Sciatic nerve (tissue), 2 donors: ENCODE measurements at regions not wholly inside any gene's neighbourhood (a gene's known extent, or its start where the extent isn't known, plus 50 kb on each side); places are given as distances from the start of the nearest gene placed in this dataset.
"Not testable (repeated sequence)": the region's sequence is repeated elsewhere in the genome, so short reads cannot be mapped to it uniquely, and the experiment has no call there.

Experiments
- ATAC-seq: fragments of 200-7000 bp; cut with Tn5 transposase; one replicate; pipeline ENCODE4 v1.9.1; 2020; ENCODE audit warnings: mild to moderate bottlenecking, moderate library complexity
- DNase-seq: peaks from one replicate; pipeline ENCODE4 v3.0.0-alpha.2; 2020; ENCODE audit warnings: low spot score
- intact Hi-C: fragments of 100-400 bp; cut with DNase I; formaldehyde crosslinking; loops from one replicate; pipeline ENCODE4 v1.14.2; 2022
- donor health status: DM: no; HTN: no; CAD: no.
- donor health status: DM: no; HTN: no; CAD: no.

DNA sequence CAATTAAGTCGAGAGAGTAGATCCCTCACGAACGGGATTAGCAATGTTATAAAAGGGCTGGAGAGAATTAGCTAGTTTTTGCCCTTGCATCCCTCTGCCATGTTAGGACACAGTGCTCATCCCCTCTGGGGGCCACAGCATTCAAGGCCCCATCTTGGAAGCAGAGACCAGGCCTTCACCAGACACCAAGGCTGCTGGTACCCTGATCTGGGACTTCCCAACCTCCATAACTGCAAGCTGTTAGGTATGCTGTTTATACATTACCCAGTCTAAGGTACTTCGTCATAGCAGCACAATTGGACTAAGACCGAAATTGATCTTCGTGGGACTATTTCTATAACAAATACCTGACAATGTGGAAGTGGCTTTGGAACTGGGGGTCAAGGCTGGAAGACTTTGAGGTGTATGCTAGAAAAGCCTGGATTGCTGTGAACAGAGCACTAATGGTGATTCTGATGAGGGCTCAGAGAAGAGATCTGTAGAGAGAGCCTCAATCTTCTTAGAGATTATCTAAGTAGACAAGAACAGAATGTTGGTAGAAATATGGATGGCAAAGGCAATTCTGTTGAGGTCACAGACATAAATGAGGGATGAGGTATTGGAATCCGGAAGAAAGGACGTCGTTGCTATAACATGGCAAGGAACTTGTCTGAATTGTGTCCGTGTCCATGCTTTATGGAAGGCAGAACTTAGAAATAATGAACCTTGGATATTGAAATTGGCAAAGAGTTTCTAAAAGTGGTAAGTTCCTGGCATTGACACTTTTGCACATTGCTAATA is 83.8 kb upstream of the KIF26B start:
- DNase-seq (no peak), ATAC-seq (no peak)
- intact Hi-C loops: no loop called here

DNA sequence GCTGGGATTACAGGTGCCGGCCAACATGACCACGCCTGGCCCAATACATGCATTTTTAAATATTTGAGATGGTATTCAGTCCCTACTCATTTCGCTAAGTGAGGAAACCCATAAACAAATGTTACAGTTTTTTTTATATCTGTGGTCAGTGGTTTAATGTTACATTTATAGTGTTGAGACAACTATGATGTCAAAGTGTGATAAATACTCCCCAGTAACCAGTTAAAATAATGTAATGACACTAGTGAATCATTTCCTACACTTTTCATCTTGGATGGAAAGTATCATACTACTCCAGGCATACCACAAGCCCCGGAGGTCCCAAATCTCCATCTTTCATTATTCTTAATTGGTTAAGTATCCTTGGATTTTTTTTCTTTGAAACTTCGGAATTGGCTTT is 87.5 kb upstream of the KIF26B start:
- intact Hi-C loops: no loop called here

DNA sequence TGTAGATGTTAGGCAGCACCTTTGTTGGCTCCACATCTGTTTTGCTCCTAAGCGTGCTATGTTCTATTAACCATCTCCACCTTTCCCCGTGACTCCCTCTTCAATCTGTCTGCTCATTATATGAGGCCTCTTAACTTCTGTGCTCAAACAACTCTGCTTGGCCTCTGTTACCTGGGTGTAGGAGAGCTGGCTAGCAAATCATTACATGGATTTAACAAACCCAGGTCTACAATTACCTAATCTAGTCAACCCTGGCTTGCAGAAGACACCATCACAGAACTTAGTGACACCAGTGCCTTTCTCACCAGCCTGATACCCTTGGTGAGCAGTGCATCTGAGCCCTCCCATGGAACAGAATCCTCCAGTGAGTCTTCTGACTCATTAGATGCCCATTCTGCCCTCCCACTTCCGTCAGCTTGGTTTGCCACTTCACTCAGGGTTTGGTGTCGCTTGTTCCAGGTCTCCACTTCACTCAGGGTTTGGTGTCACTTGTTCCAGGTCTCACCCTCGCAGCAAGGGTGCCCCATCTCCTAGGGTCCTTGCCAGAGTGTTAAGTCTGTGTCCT is 92.0 kb upstream of the KIF26B start:
- DNase-seq (no peak), ATAC-seq (no peak)
- intact Hi-C loops: no loop called here

More for the DNA sequence above, 87.5 kb upstream of the KIF26B start:
- DNase-seq (no peak), ATAC-seq (no peak)

DNA sequence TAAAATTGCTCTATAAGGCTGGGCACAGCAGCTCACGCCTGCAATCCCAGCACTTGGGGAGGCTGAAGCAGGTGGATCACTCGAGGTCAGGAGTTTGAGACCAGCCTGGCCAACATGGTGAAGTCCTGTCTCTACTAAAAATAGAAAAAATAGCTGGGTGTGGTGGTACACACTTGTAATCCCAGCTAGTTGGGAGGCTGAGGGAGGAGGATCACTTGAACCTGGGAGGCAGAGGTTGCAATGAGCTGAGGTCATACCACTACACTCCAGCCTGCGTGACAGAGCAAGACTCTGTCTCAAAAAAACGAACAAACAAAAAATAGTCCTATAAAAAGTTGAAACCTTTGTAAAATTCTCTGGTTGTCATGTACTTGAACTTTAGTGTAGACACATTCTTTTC is 93.0 kb upstream of the KIF26B start:
- ATAC-seq, intact Hi-C loops, DNase-seq: not testable (repeated sequence)

DNA sequence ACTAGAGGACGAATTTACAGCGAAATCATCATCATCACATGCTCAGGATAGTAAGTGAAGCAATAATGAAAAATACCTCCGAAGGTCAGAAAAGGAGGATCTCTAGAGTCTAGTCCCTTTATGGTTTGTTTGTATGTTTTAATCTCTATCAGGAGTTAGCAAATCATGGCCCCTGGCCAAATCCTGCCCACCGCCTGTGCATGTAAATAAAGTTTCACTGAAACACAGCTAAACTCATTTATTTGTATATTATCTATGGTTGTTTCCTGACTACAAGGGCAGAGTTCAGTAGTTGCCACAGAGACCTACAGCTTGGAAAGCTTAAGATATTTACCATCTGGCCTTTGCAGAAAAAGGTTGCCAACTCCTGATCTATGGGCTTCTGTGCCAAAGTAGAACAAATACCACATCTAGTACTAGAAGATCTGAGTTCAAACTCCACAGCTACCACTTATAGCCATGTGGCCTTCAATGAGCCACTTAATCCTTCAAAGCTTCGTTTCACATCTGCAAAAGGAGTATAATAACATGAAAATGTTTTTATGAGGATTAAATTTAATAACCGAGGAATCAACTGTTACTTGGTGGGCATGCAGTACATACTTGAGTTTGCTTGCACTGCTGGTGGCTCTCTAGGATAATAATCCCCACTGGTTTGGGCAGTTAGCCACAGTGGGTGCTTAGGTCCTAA is 94.0 kb upstream of the KIF26B start:
- no peak for ATAC-seq
- DNase-seq: no peak
- intact Hi-C loops: no loop called here

DNA sequence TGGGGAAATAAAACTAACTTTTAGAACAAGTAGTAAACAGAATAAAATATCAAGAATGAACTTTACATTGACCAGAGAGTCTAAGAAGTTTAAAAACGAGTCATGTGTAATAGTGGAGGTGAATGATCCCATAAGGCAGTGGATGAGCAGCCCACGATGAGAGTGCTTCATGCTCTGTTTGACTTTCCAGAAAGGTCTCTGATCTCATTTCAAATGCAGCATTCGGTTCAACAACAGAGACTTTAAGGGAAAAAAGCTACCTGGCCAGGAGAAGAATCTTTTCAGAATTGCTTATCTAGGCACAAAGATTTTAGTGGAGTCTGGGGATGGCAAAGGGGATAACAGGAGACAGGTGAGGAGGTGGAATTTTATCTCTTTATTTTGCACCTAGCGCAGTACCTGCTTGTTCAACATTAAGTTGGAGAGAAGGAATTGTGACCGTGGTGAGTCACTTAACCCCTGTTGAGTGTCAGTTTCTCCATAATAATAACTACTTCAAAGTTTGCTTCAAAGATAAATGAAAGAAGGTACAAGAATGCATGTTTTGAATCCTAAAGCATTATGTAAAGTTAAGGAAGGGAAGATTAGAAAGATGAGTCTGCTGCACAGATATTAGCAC is 94.9 kb upstream of the KIF26B start:
- ATAC-seq (no peak), DNase-seq (no peak)
- intact Hi-C loops: no loop called here

DNA sequence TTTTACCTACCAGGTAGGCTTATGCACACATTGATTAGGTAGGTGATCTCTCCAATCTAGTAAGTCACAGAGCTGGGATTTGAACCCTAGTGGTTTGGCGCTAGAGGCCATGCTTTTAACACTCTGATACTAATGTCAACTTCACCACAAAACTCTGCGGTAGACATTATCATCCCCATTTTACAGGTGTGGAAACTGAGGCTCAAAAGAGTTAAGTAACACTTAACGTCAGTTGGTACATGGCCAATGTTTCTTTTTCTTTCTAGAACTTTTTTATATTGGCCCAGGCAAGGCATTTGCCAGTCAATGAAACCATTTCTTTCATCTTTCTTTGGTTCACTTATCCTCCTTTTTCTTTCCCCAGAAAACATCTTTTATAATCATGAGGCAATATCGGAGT is 95.9 kb upstream of the KIF26B start:
- DNase-seq: no peak
- no peak for ATAC-seq
- intact Hi-C loops: no loop called here

DNA sequence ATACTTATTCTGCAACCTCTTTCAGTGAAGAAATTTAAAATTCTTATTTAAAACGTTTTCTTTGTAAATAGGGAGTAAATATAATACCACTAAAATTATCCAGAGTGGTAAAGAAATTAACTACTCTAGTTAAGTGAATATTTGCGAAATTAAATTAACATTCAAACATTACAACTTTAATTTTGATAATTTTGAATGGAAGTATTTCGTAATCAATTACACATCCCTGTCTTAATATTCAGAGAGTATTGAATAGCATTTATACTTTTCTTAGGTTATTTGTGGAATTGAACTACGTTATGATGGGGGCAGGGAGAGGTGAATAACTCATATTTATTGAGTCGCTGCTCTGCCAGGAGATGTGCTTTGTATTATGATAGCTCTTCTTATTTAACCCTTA is 96.3 kb upstream of the KIF26B start:
- ATAC-seq: no peak
- intact Hi-C loops: no loop called here

DNA sequence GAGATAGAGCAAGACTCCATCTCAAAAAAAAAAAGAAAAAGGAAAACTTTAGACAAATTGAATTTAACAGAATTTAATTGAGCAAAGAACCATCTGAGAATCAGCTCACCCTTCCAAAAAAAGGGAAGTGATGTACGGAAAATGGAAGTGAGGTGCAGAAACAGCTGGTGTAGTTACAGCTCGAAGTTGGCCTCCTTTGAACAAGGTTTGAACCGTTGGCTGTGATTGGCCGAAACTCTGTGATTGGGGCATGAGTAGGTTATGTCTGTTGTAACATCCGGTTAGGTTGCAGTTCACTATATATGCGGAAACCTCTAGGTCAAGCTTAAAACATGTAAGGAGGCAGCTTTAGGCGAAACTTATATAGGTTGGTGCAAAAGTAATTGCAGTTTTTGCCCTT is 97.9 kb upstream of the KIF26B start:
- DNase-seq (no peak), ATAC-seq (no peak)
- intact Hi-C loops: no loop called here

More for the DNA sequence above, 96.3 kb upstream of the KIF26B start:
- DNase-seq: no peak

DNA sequence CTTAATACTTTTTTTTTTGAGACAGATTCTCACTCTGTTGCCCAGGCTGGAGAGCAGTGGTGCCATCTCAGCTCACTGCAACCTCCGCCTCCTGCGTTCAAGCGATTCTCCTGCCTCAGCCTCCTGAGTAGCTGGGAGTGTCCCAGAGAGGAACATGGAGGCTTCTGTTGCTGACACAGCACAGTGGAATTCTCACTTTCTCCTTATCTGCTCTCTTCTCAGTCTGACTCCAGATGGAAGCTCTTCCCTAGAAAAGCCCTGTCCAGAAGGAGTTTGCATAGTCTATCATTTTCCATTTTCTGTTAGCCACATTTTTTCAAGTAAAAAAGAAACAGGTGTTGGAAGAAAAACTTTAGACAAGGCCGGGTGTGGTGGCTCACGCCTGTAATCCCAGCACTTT is 98.5 kb upstream of the KIF26B start:
- intact Hi-C loops: not testable (repeated sequence)

DNA sequence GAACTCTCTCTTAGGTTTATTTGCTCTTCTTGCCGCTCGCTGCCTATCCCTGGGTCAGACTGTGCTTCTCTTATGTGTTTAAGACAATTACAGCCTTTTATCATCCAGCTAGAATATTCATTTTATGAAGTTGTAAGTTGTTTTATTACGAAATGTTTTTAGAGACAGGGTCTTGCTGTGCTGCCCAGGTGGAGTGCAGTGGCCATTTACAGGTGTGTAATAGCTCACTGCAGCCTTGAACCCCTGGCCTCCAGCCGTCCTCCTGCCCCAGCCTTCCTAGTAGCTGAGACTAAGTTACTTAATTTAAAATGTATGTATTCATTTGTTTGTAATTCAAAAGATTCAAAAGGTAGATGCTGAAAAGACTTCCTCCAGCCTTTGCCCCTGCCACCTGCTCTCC is 99.0 kb upstream of the KIF26B start:
- DNase-seq: no peak
- intact Hi-C loops: no loop called here
- ATAC-seq: no peak

More for the DNA sequence above, 98.5 kb upstream of the KIF26B start:
- not testable (repeated sequence) for ATAC-seq, DNase-seq

DNA sequence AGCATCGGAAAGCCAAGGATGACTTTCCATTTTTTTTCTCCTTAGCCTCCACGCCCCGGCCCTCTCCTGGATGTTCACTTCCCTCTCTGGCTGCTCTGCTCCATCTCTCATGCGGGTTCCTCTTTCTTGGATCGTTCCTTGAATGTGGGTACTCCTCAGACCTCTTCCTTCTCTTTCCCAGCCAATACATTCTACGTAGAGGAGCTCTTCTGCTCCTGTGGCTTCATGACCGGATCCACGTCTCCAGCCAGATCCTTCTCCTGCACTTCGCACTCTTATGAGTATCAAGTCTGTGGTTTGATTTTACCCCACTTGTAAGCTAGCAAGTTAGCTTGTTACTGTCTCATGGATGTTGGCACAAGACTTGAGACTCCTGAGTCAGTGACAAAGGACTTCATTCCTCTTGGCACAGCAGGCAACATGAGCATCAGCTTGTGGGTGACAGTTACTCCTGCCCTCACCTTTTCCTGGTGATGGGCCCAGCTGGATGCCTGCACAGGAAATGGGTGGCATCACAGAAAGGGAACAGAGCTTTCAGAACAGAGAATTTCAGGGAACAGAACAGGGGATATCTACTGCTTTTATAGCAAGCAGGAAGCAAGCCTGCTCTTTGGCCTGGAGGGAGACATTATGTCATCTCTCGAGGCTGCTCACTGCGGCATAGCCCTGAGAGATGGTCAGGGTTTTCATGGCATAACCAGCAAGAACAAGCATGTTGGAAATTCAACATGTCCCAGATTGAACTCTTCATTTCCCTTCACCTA is 100.1 kb upstream of the KIF26B start:
- no peak for DNase-seq
- intact Hi-C loops: no loop called here
- no peak for ATAC-seq

DNA sequence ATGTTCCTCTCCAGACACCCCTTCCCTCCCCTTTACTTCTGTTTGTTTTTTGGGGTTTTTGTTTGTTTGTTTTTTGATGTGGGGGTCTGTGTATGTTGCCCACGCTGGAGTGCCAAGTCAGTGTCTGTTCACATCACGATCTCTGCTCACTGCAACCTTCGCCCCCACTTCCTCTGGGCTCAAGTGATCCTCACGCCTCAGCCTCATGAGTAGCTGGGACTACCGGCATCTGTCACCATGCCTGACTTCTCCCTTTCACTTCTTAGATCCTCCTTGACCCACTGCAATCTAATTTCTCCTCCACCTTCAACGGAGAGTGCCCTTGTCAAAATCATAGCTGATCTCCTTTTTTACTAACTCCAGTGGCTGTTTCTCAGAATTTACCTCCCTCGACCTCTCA is 100.7 kb upstream of the KIF26B start:
- intact Hi-C loops: no loop called here
- DNase-seq: no peak
- ATAC-seq: peak; percentile 42

DNA sequence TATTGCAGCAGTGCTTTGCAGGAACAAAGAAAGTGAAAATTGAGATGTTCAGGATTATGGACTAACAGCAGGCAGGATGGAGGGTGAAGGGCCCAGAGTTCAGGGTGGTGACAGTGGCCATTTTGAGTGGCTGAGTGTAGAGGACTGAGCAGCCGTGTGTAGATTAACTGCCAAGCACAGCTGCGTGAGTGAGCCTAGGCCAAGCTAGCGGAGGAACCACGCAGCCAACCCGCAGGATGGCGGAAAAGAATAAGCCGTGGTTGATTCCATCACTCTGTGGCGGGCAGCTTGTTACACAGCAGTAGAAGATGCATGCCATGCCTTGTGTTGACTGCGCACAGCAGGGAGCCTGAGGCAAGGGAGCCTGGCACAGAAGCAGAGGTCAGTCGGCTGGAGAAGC is 102.5 kb upstream of the KIF26B start:
- ATAC-seq (no peak), DNase-seq (no peak)
- intact Hi-C loops: no loop called here

DNA sequence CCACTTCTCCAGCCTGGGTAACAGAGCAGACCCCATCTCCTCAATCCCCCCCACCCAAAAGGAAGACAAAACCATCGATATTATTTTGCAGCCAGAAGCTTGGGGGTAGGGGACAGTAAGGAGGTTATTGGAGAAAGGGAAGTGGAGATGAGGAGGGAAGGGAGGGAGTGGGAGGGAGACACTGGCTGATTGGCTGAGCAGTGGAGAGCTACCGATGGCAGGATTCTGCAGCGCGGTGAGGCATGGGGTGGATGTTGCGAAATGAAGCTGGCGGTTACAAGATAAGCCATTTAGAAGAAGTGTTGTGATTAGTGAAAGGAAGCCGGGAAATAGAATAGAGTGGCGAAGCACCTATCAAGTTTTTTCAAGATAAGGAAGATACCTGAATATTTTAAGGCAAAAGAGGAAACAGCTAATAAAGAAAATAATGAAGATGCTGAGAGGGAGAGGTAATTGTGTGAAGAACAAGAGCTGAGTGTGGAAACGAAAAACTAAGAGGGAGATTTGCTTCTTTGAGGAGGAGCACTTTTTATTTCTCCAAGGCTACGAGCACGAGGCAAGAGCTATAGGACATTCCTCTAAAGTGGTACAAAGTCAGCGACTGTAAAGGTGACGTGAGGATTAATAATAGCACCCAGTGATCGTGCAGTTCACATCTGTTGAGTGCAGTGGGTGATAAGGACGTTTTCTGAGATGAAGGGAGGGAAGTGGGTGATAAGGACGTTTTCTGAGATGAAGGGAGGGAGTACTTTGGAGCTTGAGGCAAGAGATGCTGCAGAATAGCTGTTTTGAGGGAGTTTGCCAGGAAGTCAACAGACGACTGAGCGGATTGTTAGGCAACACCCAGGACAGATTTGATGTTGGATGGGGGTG is 103.2 kb upstream of the KIF26B start:
- ATAC-seq (peak; percentile 50), DNase-seq (no peak)
- intact Hi-C loops: no loop called here

DNA sequence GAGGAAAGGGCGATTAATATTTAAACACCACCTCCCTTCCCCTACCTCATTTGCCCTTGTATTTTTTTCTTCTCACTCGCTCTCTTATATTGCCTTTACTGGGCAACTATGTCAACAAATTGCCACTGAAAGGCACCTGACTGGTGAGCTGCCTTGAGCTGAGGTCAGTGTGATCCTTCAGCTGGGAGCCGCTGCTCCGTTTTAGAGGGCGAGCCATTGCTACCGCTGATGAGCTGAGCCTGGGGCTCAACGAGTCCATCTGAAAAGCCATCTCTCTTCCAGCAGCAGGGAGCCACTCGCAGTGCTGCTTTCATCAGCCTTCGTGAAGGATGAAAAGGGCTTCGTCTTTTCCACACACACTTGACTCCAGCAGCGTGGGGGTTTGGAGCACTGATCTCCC is 108.0 kb upstream of the KIF26B start:
- DNase-seq: no peak
- no peak for ATAC-seq
- intact Hi-C loops: loop anchor here (10.0 kb wide), 1 partner anchor 242 kb away; no protein-coding TSS in a partner anchor

DNA sequence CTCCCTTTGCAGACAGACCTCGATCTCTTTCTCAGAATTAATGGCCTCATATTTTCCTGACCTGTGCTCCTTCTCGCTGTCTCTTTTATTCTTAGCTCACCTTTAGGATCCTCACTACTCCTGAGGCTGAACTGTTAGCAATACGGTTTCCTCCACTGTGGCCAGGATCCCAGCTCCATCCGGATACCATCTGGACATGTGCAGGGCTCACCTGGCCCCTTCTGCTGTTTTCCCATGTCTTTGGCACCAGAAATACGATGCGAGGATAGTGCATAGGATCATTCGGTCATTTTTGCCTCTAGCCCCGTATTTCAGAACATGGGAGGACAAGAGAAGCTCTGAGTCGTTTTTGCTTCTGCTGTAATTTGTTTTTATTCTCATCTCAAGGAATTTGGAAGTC is 108.5 kb upstream of the KIF26B start:
- intact Hi-C loops: loop anchor here (10.0 kb wide), 1 partner anchor 242 kb away; no protein-coding TSS in a partner anchor
- DNase-seq (no peak), ATAC-seq (no peak)
